Fibroblast of skin of back (primary cell): ENCODE measurements at regions not wholly inside any gene's neighbourhood (a gene's known extent, or its start where the extent isn't known, plus 50 kb on each side); places are given as distances from the start of the nearest gene placed in this dataset.
"Not testable (repeated sequence)": the region's sequence is repeated elsewhere in the genome, so short reads cannot be mapped to it uniquely, and the experiment has no call there.

Experiments used
- DNase-seq: peaks from one replicate; pipeline ENCODE4 v3.0.0-alpha.2; 2013

DNA sequence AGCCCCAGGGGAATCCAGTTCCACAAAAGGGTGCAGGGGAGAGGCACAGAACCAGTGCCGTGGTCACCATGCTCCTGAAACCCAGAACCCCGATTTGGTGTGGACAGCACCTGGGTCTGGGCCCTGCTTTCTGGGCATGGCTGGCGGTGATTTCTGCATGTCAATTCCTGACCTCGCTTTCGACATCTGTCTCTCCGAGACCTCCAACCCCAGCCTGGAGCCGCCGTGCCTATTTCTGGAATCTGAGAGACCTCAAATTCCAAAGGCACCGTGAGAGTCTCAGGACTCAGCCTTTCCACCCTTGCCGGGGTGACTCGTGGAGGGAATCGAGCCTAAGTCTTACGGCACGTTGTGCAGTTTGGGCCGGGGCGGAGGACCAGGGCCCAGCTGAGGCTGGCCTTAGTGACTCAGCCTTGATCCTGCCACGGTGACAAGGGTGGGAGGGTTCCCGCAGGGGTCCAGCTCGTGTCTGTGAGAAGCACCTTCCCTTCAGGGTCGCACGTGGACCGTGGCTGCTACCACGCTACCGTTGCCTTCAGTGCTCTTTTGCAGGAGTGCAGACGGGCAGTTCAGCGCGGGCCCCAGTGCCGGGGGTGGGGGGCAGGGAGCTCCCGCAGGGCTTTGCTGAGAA is 133.7 kb downstream of the PXDC1 start:
- DNase-seq: peak; percentile 25

- no peak for DNase-seq
Measured at GRCh38 chr6:3617192-3617631, 134.3 kb downstream of the PXDC1 start.

DNA sequence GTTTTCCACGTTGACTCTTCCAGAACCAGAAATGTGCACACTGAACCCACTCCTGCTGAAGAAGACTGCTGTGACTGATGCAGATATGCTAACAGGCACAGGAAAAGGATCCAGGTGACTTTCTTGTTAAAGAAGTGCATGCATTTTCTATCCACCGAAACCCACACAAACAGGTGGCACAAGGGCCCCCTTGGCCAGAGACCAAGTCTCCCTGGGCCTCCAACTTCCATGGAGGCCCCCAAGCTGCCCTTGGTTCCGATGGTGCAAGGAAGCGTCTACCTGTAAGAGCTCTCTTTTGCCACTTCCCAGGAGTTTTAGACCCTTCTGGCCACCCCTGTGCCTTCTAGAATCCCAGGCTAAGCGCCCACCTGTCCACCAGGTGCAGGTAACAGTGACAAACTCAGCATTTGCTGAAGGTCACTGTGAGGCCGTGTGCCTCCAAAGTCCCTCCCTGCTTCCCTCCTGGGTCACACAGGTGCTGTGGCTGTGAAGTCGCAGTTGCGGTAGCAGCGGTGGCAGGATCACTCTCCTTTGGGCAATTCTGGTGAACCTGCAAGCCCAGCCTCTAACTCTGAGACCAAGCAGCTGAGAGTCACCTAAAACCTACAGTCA is 134.8 kb downstream of the PXDC1 start:
- DNase-seq: no peak

- DNase-seq: no peak
Measured at GRCh38 chr6:3615391-3616380, 135.8 kb downstream of the PXDC1 start.

DNA sequence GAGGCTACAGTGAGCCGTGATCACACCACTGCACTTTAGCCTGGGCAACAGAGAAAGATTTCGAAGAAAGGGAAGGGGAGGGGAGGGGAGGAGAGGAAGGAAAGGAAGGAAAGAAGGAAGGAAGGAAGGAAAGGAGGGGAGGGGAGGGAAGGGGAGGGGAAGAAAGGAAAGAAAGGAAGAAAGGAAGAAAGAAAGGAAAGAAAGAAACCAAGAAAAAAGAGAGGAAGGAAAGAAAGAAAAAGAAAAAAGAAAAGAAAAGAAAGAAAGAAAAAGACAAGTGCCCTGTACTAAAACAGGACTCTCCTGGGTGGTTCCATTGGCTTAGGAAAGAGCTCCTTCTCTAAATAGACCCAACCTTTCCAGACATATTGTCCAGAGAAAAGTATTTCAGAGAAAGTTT is 136.6 kb downstream of the PXDC1 start:
- DNase-seq: no peak

- not testable (repeated sequence) for DNase-seq
Measured at GRCh38 chr6:3613565-3613964, 137.9 kb downstream of the PXDC1 start.

DNA sequence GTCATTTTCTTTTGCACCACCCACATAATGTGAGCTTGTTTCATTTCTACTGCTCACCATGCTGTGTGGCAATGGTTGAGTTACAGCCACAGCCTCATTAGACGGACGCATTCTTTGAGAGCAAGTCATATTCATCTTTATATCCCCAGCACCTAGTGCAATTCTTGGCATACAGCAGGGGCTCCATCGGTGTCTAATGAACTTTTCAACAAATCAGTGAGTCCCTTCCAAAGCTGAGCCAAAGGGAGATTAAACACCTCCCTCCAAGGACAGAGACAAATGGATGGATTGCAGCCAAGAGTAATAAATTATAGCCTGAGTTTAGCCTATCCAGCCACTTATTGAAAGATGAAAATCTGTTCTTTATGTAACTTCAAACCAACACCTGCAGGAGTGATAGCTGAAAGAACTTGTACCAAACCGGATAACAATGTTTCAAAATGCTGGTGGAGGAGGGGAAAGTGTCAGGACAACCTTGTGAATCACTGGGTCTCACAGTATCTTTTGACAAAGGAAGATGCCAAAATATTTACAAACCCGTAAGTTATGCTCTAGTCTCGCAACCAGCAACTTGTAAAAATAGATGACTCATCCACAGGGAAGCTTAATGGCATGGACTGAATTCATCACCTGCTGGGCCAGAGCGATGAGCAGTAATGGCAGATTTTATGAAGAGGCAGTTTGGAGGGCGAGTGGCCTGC is 139.0 kb downstream of the PXDC1 start:
- DNase-seq: peak; percentile 94

- DNase-seq: no peak
Measured at GRCh38 chr6:3610921-3611320, 140.6 kb downstream of the PXDC1 start.

- DNase-seq: peak; percentile 63
Measured at GRCh38 chr6:3610206-3610605, 141.3 kb downstream of the PXDC1 start.

DNA sequence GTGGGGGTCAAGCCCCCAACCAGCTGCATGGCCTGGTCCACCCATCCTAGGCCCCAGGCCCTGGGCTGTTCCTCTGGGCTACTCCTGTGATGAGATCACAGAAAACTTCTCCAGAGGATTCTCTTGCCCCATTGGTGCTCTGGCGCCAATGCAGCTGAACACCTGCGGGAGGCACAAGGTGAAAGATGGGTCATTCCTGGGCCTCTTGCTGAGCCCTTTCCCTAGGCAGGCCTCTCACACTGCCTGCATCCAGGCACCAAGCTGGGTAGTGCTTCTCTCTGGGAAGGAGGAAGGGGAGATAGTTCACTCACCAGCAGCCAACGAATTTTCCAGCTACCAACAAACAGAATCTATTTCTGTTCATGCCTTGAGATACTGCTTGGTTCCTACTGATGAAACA is 142.1 kb downstream of the PXDC1 start:
- no peak for DNase-seq

- DNase-seq: no peak
Measured at GRCh38 chr6:3608159-3608558, 143.4 kb downstream of the PXDC1 start.

DNA sequence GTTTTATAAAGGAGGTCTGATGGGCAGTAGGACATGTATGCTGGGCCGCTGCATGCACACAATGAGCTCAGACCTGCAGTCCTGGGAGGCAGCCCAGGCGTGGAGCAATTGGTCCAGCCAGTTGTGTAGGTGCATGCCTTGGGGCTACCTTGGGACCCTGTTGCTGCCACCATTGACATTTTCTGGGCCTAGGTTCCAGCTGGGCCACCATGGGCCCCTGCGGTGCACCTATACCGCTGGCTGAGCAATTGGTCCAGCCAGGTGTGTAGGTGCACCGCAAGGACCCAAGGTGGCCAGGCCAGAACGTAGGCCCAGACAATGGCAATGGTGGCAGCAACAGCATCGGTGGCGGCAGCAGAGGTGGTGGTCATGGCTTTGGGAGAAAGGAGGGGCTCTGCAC is 143.9 kb downstream of the PXDC1 start:
- DNase-seq: no peak

DNA sequence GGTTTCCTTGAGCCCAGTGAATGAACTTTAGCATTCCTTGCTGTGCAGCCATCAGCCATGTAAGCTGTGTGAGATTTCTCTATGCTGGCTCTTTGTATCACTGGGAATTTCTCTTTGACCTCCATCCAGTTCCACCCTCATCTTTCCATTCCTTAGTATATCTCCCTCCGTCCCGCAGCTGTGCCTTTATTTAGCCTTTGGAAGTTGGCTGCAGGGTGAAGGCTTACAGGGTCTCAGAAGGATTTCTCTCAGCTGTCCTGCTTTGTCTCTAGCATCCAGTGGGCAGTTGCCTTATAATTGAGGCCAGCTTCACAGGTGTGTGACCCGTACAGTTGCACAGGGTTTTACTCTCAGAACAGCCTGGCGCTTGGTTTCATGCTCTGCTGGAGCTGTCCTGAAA is 144.3 kb downstream of the PXDC1 start:
- no peak for DNase-seq

DNA sequence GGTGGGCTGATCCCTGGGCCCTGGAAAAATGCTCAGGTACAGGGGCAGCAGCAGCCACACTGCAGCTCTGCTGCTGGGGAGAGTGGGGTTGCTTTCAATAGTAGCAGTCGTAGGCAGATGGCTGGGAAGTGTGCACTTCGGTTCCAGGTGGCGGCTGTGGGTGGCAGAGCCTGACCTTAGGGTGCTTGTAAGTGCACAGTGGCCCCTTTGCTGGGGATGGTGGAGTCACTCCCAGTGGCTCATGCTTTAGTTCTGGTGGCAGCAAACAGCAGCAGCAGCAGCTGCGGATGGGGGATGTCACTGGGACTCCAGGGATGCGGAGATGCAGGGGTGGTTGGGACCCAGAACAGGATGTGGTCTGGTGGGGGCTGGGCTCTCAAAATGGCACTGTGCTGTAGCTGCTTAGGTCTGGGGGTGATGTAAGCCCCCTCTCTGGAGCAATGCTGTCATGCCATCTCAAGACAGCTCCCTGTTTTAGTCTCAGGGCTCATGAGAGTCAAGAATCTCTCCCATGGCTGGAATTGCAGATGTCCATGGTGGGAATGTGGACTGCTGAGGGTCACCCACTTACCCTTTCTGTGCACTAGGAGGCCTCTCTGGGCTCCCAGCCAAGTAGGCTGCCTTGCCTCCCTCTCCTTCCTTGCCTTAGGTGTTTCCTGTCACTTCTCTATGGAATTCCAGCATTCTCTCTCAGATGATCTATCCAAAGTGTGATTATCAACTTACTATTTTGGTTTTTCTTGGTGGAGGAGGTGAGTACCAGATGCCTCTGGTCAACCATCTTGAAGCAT is 146.7 kb upstream of the SLC22A23 start:
- peak; percentile 20 for DNase-seq

GRCh38 chr6:3601570-3601969 is 144.7 kb upstream of the SLC22A23 start:
- no peak for DNase-seq

DNA sequence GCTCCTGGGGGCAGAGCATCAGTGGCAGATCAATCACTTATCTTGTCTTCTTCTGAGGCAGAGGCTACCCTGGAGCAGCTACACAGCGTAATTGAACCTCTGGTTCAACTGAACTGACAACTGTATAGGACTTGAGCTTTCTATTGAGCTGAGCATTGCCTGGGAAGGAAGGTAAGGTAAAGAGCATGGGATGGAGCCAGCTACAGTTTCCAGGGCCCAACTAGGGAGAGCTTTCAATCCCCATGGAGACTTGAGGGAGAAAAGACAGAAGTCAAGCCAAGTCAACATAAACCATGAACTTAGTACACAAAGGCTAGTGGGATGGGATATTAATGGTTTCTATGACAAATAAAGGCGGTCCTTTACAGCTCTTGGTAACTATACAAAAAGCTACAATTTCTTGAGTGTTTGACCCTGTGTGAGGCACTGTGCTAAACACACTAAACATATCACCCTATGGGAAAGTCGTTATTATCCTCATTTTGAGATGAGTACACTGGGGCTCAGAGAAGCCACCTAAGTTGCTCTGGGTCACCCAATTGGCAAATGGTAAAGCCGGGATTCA is 140.7 kb upstream of the SLC22A23 start:
- DNase-seq: no peak

- no peak for DNase-seq
Measured at GRCh38 chr6:3596766-3597165, 139.9 kb upstream of the SLC22A23 start.

GRCh38 chr6:3594201-3594600 is 137.4 kb upstream of the SLC22A23 start:
- no peak for DNase-seq

DNA sequence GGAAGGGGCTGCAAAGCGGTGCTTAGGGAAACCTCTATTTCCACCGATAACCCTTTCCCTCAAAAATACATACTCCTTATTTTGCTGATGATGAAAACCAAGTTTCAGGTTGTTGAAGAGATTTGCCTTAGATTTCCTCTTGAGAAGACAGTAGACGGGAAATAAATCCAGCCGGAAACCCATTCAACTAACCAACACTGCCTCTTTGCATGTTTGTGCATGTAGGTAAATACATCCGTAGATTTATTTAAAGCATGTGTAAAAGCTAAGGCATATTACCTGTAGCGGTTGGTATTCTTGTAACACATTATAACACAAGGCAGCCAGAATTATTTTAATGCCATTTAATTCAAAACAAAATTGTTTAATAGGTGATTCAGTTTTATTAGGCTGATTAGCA is 136.3 kb upstream of the SLC22A23 start:
- no peak for DNase-seq

- peak; percentile 94 for DNase-seq
Measured at GRCh38 chr6:3592371-3592941, 135.6 kb upstream of the SLC22A23 start.

DNA sequence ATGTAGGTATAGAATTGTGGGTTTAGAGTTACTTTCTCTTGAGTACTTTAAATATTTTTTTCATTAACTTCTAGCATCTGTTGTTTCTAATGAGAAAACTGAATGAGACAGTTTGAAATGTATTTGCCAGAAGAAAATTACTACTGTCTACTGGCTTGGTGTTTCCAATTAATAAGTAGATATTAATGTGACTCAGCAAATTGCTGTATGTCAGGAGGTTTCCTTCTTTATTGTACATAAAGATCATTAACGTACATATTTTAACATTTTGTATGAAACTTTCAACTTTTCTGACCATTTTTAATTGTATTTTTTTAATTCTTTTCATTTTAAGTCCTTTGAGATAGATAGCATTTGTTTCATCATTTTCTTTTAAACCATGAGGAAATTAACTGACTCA is 135.1 kb upstream of the SLC22A23 start:
- DNase-seq: no peak
